Thoracic aorta (tissue), 2 donors: ENCODE measurements at regions not wholly inside any gene's neighbourhood (a gene's known extent, or its start where the extent isn't known, plus 50 kb on each side); places are given as distances from the start of the nearest gene placed in this dataset.

Source experiments
- ATAC-seq: fragments of 150-250 bp; one replicate; pipeline ENCODE4 v1.8.0; 2017; ENCODE audit warnings: low read depth; ENCODE audit not compliant: insufficient number of reproducible peaks, low FRiP score
- DNase-seq: peaks from one replicate; pipeline ENCODE4 v3.0.0-alpha.2; 2020; ENCODE audit warnings: low spot score
- H3K27ac ChIP-seq, 2 donors: fragments of 200-600 bp; sonication (generic); 1 replicate in 1 of 2; 2 replicates in 1 of 2; pipeline ENCODE4 v1.5.1; 2016; ENCODE audit warnings: mild to moderate bottlenecking in 2 of 2, moderate library complexity in 2 of 2
- H3K27me3 ChIP-seq: fragments of 200-600 bp; sonication (generic); replicated peaks from 2 replicates; pipeline ENCODE4 v1.6.0; 2016; ENCODE audit warnings: mild to moderate bottlenecking; ENCODE audit not compliant: insufficient read depth
- H3K36me3 ChIP-seq: fragments of 200-600 bp; sonication (generic); one replicate; pipeline ENCODE4 v1.5.1; 2016
- H3K4me1 ChIP-seq, 2 donors: fragments of 200-600 bp; sonication (generic); 1 replicate in 1 of 2; 2 replicates in 1 of 2; pipeline versions ENCODE4 v1.5.1 to v1.6.0; 2016; ENCODE audit warnings: low read depth in 2 of 2, mild to moderate bottlenecking in 1 of 2; ENCODE audit not compliant: control insufficient read depth in 1 of 2
- H3K4me3 ChIP-seq: fragments of 200-600 bp; sonication (generic); 2 replicates; pipeline ENCODE4 v1.5.1; 2016; ENCODE audit warnings: mild to moderate bottlenecking
- H3K9me3 ChIP-seq: fragments of 200-600 bp; sonication (generic); 2 replicates; pipeline ENCODE4 v1.5.1; 2016
- CTCF ChIP-seq: fragments of 200-600 bp; sonication (generic); IDR thresholded peaks from one replicate; pipeline ENCODE4 v1.5.1; 2019; ENCODE audit warnings: antibody characterized with exemption

- Histone ChIP-seq H3K36me3 (no peaks in the 10 kb centered on the region), H3K4me3 (no peak overlapping the region), H3K4me1 (no peaks in the 10 kb centered on the region), H3K27me3 (no peaks in the 10 kb centered on the region), H3K27ac (no peak overlapping the region), H3K9me3 (no peaks in the 10 kb centered on the region)
- DNase-seq (no peak), ATAC-seq (no peak)
- TF ChIP-seq CTCF = no peak
These were observed 273.9 kb downstream of the BTG1 start for GRCh38 chr12:91871751-91872150.

GRCh38 chr12:91870872-91871707, 274.6 kb downstream of the BTG1 start:
- TF ChIP-seq CTCF = no peak
- Histone ChIP-seq H3K9me3 (no peaks in the 10 kb centered on the region), H3K27ac (no peak overlapping the region), H3K4me3 (no peak overlapping the region), H3K27me3 (no peaks in the 10 kb centered on the region), H3K36me3 (no peaks in the 10 kb centered on the region), H3K4me1 (no peaks in the 10 kb centered on the region)
- no peak for ATAC-seq
- no peak for DNase-seq

- Histone ChIP-seq H3K27ac (no peak overlapping the region), H3K4me3 (no peak overlapping the region), H3K4me1 (no peaks in the 10 kb centered on the region), H3K27me3 (no peaks in the 10 kb centered on the region), H3K9me3 (no peaks in the 10 kb centered on the region), H3K36me3 (no peaks in the 10 kb centered on the region)
- DNase-seq (no peak), ATAC-seq (no peak)
- TF ChIP-seq CTCF = no peak
These were observed 277.6 kb downstream of the BTG1 start for GRCh38 chr12:91868054-91868453.

- Histone ChIP-seq H3K27me3 (no peaks in the 10 kb centered on the region), H3K9me3 (no peaks in the 10 kb centered on the region), H3K4me1 (no peaks in the 10 kb centered on the region), H3K36me3 (no peaks in the 10 kb centered on the region), H3K27ac (no peak overlapping the region), H3K4me3 (no peak overlapping the region)
- DNase-seq = no peak
- ATAC-seq = no peak
- TF ChIP-seq CTCF = no peak
These were observed 279.1 kb downstream of the BTG1 start for GRCh38 chr12:91866566-91866965.

- DNase-seq = no peak
- H3K9me3 ChIP-seq = no peaks in the 10 kb centered on the region
- no peak for TF ChIP-seq CTCF
These were observed 281.9 kb downstream of the BTG1 start for GRCh38 chr12:91863702-91864101.

More at GRCh38 chr12:91863702-91864101, 281.9 kb downstream of the BTG1 start:
- no peak for ATAC-seq
- H3K27me3 ChIP-seq = no peaks in the 10 kb centered on the region
- H3K4me1 ChIP-seq = no peaks in the 10 kb centered on the region
- no peak overlapping the region for H3K27ac ChIP-seq
- no peak overlapping the region for H3K4me3 ChIP-seq
- H3K36me3 ChIP-seq = no peaks in the 10 kb centered on the region
